ENCODE measurements at regions not wholly inside any gene's neighbourhood (a gene's known extent, or its start where the extent isn't known, plus 50 kb on each side); places are given as distances from the start of the nearest gene placed in this dataset.

GRCh38 chr6:101086473-101086872, 205.3 kb upstream of the ASCC3 start:
- no peak for TF ChIP-seq CTCF (IDR thresholded peaks at IDR 0.05)

- no peak for TF ChIP-seq CTCF (IDR thresholded peaks at IDR 0.05)
Measured at GRCh38 chr6:101088594-101088993, 207.5 kb upstream of the ASCC3 start.

- no peak for TF ChIP-seq CTCF (IDR thresholded peaks at IDR 0.05)
Measured at GRCh38 chr6:101089640-101090039, 208.5 kb upstream of the ASCC3 start.

- no peak for TF ChIP-seq CTCF (IDR thresholded peaks at IDR 0.05)
Measured at GRCh38 chr6:101090281-101090680, 209.2 kb upstream of the ASCC3 start.

- TF ChIP-seq CTCF (IDR thresholded peaks at IDR 0.05): no peak
Measured at GRCh38 chr6:101102702-101103101, 221.6 kb upstream of the ASCC3 start.

GRCh38 chr6:101108286-101108685, 227.2 kb upstream of the ASCC3 start:
- no peak for TF ChIP-seq CTCF (IDR thresholded peaks at IDR 0.05)

- TF ChIP-seq CTCF (IDR thresholded peaks at IDR 0.05): no peak
Measured at GRCh38 chr6:101110814-101111213, 229.7 kb upstream of the ASCC3 start.

GRCh38 chr6:101113468-101114260, 232.5 kb upstream of the ASCC3 start:
- no peak for TF ChIP-seq CTCF (IDR thresholded peaks at IDR 0.05)

All from LNCAP (cell line).